Uterus (tissue), 3 donors: ENCODE measurements at regions not wholly inside any gene's neighbourhood (a gene's known extent, or its start where the extent isn't known, plus 50 kb on each side); places are given as distances from the start of the nearest gene placed in this dataset.

Experiments used
- DNase-seq, 2 donors: peaks; one replicate each; pipeline ENCODE4 v3.0.0-alpha.2; 2019 to 2020
- H3K27ac ChIP-seq, 2 donors: fragments of 200-600 bp; sonication (generic); 1 replicate in 1 of 2; 2 replicates in 1 of 2; pipeline ENCODE4 v1.5.1; 2016 to 2018
- H3K27me3 ChIP-seq, 2 donors: fragments of 200-600 bp; sonication (generic); one replicate each; pipeline ENCODE4 v1.5.1; 2018 to 2019; ENCODE audit warnings: control low read depth in 1 of 2
- H3K36me3 ChIP-seq, 2 donors: fragments of 200-600 bp; sonication (generic); one replicate each; pipeline ENCODE4 v1.5.1; 2019; ENCODE audit warnings: control low read depth in 1 of 2
- H3K4me1 ChIP-seq, 2 donors: fragments of 200-600 bp; sonication (generic); one replicate each; pipeline ENCODE4 v1.5.1; 2018 to 2019; ENCODE audit warnings: control low read depth in 1 of 2
- H3K4me3 ChIP-seq, 2 donors: fragments of 200-600 bp; sonication (generic); 1 replicate in 1 of 2; 2 replicates in 1 of 2; pipeline ENCODE4 v1.5.1; 2018 to 2019; ENCODE audit warnings: mild to moderate bottlenecking in 1 of 2
- H3K9me3 ChIP-seq, 2 donors: fragments of 200-600 bp; sonication (generic); one replicate each; pipeline ENCODE4 v1.5.1; 2019; ENCODE audit warnings: control low read depth in 1 of 2
- CTCF ChIP-seq, 4 experiments: fragments of 200-600 bp in 2 of 4; fragments of 450-650 bp in 2 of 4; sonication (generic) in 2 of 4; IDR thresholded peaks; one replicate each; pipeline ENCODE4 v1.5.1; 2016 to 2019; ENCODE audit warnings: antibody characterized with exemption in 4 of 4, mild to moderate bottlenecking in 2 of 4, moderate library complexity in 1 of 4
- POLR2A ChIP-seq, 2 donors: fragments of 450-650 bp; IDR thresholded peaks; one replicate each; pipeline ENCODE4 v1.6.1; 2016; ENCODE audit warnings: antibody characterized with exemption in 2 of 2, mild to moderate bottlenecking in 1 of 2, moderate library complexity in 1 of 2
- intact Hi-C: fragments of 100-400 bp; cut with DNase I; formaldehyde crosslinking; loops from one replicate; pipeline ENCODE4 v1.15.1; 2023; ENCODE audit warnings: low total_unique reads
- donor health status: DM: yes; HTN: yes; CAD: no.

GRCh38 chr7:52620849-52621248 is 414.6 kb upstream of the POM121L12 start:
- Histone ChIP-seq H3K4me3 (no peak overlapping the region), H3K9me3 (no peaks in the 10 kb centered on the region), H3K36me3 (no peaks in the 10 kb centered on the region), H3K27ac (no peak overlapping the region), H3K27me3 (no peaks in the 10 kb centered on the region), H3K4me1 (no peaks in the 10 kb centered on the region)
- intact Hi-C loops: no loop called here
- TF ChIP-seq CTCF (IDR thresholded peaks at IDR 0.05) (no peak), POLR2A (IDR thresholded peaks at IDR 0.05) (no peak)
- no peak for DNase-seq

- no peaks in the 10 kb centered on the region for H3K4me1 ChIP-seq
- H3K4me3 ChIP-seq: no peak overlapping the region
- H3K36me3 ChIP-seq: no peaks in the 10 kb centered on the region
- DNase-seq: no peak
- H3K27me3 ChIP-seq: no peaks in the 10 kb centered on the region
- no peak overlapping the region for H3K27ac ChIP-seq
- no peaks in the 10 kb centered on the region for H3K9me3 ChIP-seq
- intact Hi-C loops: no loop called here
- no peak for TF ChIP-seq POLR2A (IDR thresholded peaks at IDR 0.05)
- no peak for TF ChIP-seq CTCF (IDR thresholded peaks at IDR 0.05)
Observed at GRCh38 chr7:52616552-52616951, 418.9 kb upstream of the POM121L12 start.

- intact Hi-C loops: no loop called here
- H3K27me3 ChIP-seq: no peaks in the 10 kb centered on the region
- H3K9me3 ChIP-seq: no peaks in the 10 kb centered on the region
- TF ChIP-seq POLR2A (IDR thresholded peaks at IDR 0.05) (no peak), CTCF (IDR thresholded peaks at IDR 0.05) (no peak)
- H3K4me1 ChIP-seq: no peaks in the 10 kb centered on the region
- H3K36me3 ChIP-seq: no peaks in the 10 kb centered on the region
- no peak for DNase-seq
- no peak overlapping the region for H3K27ac ChIP-seq
- H3K4me3 ChIP-seq: no peak overlapping the region
Observed at GRCh38 chr7:52615021-52615695, 420.3 kb upstream of the POM121L12 start.

- TF ChIP-seq CTCF (IDR thresholded peaks at IDR 0.05): no peak
- Histone ChIP-seq H3K27ac (no peak overlapping the region), H3K27me3 (no peaks in the 10 kb centered on the region), H3K4me3 (no peak overlapping the region), H3K9me3 (no peaks in the 10 kb centered on the region), H3K36me3 (no peaks in the 10 kb centered on the region), H3K4me1 (no peaks in the 10 kb centered on the region)
- intact Hi-C loops: no loop called here
- DNase-seq: no peak
Observed at GRCh38 chr7:52609511-52609910, 425.9 kb upstream of the POM121L12 start.

- no peak for DNase-seq
- Histone ChIP-seq H3K9me3 (no peaks in the 10 kb centered on the region), H3K27ac (no peak overlapping the region), H3K4me3 (no peak overlapping the region), H3K4me1 (no peaks in the 10 kb centered on the region), H3K36me3 (no peaks in the 10 kb centered on the region), H3K27me3 (no peaks in the 10 kb centered on the region)
- TF ChIP-seq CTCF (IDR thresholded peaks at IDR 0.05): no peak
- TF ChIP-seq POLR2A (IDR thresholded peaks at IDR 0.05): no peak
- intact Hi-C loops: no loop called here
Observed at GRCh38 chr7:52592698-52593097, 442.7 kb upstream of the POM121L12 start.
